ENCODE measurements at regions not wholly inside any gene's neighbourhood (a gene's known extent, or its start where the extent isn't known, plus 50 kb on each side); places are given as distances from the start of the nearest gene placed in this dataset.

DNA sequence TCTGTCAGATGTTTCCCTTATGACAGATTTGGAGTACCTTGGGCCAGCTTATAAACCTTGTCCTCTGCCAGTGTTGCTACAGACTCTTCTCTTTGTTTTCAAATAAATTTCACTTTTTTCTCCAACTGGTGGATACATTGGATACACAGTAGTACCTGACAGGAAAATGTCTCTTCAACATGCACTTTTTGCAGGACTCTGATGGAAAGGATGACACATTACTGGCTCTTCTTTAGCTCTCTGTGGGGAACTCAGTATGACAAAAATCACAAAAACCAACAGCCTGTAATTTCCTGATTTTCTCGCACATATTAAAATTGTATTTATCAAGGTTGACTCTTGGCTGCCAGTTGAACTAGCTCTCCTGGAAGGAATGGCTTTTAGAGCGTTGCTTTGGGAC is 61.3 kb upstream of the GIMD1 start (continued):
- TF ChIP-seq NKRF (conservative IDR thresholded peaks at IDR 0.05), result no peak

GRCh38 chr4:106426069-106426468 is 57.5 kb upstream of the GIMD1 start:
- WGBS (ENCODE audit: insufficient coverage, insufficient replicate concordance, low lambda C conversion rate, missing lambda C conversion rate), result 0% methylated on average over 2 of the region's 2 CpGs
- no peaks in the 10 kb centered on the region for H3K9me3 ChIP-seq (replicated peaks; ENCODE audit: control insufficient read depth, insufficient read depth, low read length)
- BruUV-seq (replicated peaks), result no TSS peak
- CTCF ChIA-PET, result interaction anchor here (0.8 kb wide), 1 partner anchor 203 kb away, joined by 3 read pairs; no protein-coding TSS in a partner anchor
- POLR2A ChIA-PET, result no interaction called here
- SMC1A ChIA-PET (ENCODE audit: uncharacterized antibody, unreplicated experiment), result no interaction called here
- ATAC-seq (no peak), DNase-seq (ENCODE audit: low read depth, low spot score) (no peak), FAIRE-seq (no peak)
- H3K79me2 ChIP-seq (ENCODE audit: control insufficient read depth, insufficient read depth, low read length), result no peaks in the 10 kb centered on the region
- no peaks in the 10 kb centered on the region for H4K20me1 ChIP-seq (ENCODE audit: control insufficient read depth, insufficient read depth)
- no peak overlapping the region for H3K9ac ChIP-seq (ENCODE audit: control insufficient read depth, insufficient read depth, low read length)
- in situ Hi-C loops (cut with MboI) (no loop called here), intact Hi-C loops (cut with micrococcal nuclease; ENCODE audit: unreplicated experiment) (no loop called here)
- RAD21 ChIA-PET (ENCODE audit: unreplicated experiment), result no interaction called here
- no peak overlapping the region for H3K4me2 ChIP-seq (ENCODE audit: control insufficient read depth, insufficient read depth)
- no peaks in the 10 kb centered on the region for H3K4me1 ChIP-seq (ENCODE audit: control insufficient read depth, insufficient read depth, low read length)
- H3K36me3 ChIP-seq (ENCODE audit: control insufficient read depth in 2 of 2, insufficient read depth in 2 of 2, low read length in 1 of 2), result no peaks in the 10 kb centered on the region
- H3K4me3 ChIP-seq, result no peak overlapping the region
- H3K27ac ChIP-seq (ENCODE audit: control insufficient read depth, insufficient read depth), result no peak overlapping the region
- H2AFZ ChIP-seq (ENCODE audit: control insufficient read depth, low read depth, low read length), result no peak overlapping the region
- no peaks in the 10 kb centered on the region for H3K27me3 ChIP-seq (replicated peaks in 1 of 2; ENCODE audit: control insufficient read depth in 2 of 2, insufficient read depth in 2 of 2, low read length in 1 of 2)
- no peak for TF ChIP-seq MTA3 (IDR thresholded peaks at IDR 0.05; ENCODE audit: borderline replicate concordance, low read length)
- TF ChIP-seq ASH2L (IDR thresholded peaks at IDR 0.05; ENCODE audit: borderline replicate concordance, low read depth), result no peak
- TF ChIP-seq CBFB (IDR thresholded peaks at IDR 0.05; ENCODE audit: low read depth), result no peak
- TF ChIP-seq, protein P1, sequence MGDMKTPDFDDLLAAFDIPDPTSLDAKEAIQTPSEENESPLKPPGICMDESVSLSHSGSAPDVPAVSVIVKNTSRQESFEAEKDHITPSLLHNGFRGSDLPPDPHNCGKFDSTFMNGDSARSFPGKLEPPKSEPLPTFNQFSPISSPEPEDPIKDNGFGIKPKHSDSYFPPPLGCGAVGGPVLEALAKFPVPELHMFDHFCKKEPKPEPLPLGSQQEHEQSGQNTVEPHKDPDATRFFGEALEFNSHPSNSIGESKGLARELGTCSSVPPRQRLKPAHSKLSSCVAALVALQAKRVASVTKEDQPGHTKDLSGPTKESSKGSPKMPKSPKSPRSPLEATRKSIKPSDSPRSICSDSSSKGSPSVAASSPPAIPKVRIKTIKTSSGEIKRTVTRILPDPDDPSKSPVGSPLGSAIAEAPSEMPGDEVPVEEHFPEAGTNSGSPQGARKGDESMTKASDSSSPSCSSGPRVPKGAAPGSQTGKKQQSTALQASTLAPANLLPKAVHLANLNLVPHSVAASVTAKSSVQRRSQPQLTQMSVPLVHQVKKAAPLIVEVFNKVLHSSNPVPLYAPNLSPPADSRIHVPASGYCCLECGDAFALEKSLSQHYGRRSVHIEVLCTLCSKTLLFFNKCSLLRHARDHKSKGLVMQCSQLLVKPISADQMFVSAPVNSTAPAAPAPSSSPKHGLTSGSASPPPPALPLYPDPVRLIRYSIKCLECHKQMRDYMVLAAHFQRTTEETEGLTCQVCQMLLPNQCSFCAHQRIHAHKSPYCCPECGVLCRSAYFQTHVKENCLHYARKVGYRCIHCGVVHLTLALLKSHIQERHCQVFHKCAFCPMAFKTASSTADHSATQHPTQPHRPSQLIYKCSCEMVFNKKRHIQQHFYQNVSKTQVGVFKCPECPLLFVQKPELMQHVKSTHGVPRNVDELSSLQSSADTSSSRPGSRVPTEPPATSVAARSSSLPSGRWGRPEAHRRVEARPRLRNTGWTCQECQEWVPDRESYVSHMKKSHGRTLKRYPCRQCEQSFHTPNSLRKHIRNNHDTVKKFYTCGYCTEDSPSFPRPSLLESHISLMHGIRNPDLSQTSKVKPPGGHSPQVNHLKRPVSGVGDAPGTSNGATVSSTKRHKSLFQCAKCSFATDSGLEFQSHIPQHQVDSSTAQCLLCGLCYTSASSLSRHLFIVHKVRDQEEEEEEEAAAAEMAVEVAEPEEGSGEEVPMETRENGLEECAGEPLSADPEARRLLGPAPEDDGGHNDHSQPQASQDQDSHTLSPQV (IDR thresholded peaks at IDR 0.05), result no peak
- TF ChIP-seq YBX1 (IDR thresholded peaks at IDR 0.05), result no peak
- no peak for TF ChIP-seq JUNB (IDR thresholded peaks at IDR 0.05)
- TF ChIP-seq SMARCA5 (IDR thresholded peaks at IDR 0.05), result no peak
- TF ChIP-seq ZNF24 (IDR thresholded peaks at IDR 0.05), result no peak
- no peak for TF ChIP-seq CREM (IDR thresholded peaks at IDR 0.05; ENCODE audit: low read depth)
- TF ChIP-seq, protein P2, sequence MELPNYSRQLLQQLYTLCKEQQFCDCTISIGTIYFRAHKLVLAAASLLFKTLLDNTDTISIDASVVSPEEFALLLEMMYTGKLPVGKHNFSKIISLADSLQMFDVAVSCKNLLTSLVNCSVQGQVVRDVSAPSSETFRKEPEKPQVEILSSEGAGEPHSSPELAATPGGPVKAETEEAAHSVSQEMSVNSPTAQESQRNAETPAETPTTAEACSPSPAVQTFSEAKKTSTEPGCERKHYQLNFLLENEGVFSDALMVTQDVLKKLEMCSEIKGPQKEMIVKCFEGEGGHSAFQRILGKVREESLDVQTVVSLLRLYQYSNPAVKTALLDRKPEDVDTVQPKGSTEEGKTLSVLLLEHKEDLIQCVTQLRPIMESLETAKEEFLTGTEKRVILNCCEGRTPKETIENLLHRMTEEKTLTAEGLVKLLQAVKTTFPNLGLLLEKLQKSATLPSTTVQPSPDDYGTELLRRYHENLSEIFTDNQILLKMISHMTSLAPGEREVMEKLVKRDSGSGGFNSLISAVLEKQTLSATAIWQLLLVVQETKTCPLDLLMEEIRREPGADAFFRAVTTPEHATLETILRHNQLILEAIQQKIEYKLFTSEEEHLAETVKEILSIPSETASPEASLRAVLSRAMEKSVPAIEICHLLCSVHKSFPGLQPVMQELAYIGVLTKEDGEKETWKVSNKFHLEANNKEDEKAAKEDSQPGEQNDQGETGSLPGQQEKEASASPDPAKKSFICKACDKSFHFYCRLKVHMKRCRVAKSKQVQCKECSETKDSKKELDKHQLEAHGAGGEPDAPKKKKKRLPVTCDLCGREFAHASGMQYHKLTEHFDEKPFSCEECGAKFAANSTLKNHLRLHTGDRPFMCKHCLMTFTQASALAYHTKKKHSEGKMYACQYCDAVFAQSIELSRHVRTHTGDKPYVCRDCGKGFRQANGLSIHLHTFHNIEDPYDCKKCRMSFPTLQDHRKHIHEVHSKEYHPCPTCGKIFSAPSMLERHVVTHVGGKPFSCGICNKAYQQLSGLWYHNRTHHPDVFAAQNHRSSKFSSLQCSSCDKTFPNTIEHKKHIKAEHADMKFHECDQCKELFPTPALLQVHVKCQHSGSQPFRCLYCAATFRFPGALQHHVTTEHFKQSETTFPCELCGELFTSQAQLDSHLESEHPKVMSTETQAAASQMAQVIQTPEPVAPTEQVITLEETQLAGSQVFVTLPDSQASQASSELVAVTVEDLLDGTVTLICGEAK (IDR thresholded peaks at IDR 0.05; ENCODE audit: borderline replicate concordance), result no peak
- TF ChIP-seq, protein P3, sequence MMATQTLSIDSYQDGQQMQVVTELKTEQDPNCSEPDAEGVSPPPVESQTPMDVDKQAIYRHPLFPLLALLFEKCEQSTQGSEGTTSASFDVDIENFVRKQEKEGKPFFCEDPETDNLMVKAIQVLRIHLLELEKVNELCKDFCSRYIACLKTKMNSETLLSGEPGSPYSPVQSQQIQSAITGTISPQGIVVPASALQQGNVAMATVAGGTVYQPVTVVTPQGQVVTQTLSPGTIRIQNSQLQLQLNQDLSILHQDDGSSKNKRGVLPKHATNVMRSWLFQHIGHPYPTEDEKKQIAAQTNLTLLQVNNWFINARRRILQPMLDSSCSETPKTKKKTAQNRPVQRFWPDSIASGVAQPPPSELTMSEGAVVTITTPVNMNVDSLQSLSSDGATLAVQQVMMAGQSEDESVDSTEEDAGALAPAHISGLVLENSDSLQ (IDR thresholded peaks at IDR 0.05), result no peak
